CD4-positive, alpha-beta T cell treated with Interferon gamma for 1 hour (primary cell): ENCODE measurements at regions not wholly inside any gene's neighbourhood (a gene's known extent, or its start where the extent isn't known, plus 50 kb on each side); places are given as distances from the start of the nearest gene placed in this dataset.

Source experiments
- DNase-seq: peaks from one replicate; pipeline ENCODE4 v3.0.0-alpha.2; 2020

DNA sequence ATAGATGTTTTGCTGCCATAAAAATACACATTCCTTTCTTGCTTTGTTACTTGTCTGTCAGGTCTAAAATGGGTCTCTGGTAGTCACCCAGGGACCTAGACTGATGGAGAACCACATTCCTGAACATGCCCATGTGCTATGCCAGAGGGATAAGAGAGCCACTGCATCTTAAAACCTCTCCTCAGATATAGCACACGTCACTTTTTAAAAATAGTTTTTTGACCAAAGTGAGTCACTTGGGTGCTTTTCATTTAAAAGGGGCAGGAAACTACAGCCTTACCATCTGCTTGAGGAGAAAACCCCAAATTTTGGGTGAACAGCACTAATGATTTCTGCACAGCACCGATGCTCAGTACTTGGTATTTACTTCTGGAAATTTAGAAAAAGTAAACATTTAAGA, 197.8 kb downstream of the OGFRL1 start:
- DNase-seq, result no peak

DNA sequence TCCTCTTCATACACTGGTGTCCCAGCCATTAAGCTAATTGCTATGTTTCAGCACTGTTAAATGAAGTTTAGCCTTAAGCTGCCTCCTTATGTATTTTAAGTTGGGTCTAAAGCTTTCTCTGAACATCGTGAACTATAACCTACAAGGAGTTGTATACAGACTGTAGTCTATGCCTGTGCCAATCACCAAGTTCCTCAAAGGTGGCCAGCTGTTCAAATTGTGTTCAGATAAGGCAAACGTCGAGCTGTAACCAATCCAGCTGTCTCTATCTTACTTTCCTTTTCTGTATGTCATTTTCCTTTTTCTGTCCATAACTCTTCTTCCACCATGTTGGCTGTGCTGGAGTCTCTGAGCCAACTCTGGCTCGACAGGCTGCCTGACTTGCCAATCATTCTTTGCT, 199.6 kb downstream of the OGFRL1 start:
- no peak for DNase-seq

GRCh38 chr6:71489736-71490135, 201.1 kb downstream of the OGFRL1 start:
- no peak for DNase-seq

- no peak for DNase-seq
These were observed 202.3 kb downstream of the OGFRL1 start for GRCh38 chr6:71490876-71491275.

- DNase-seq, result no peak
These were observed 203.2 kb downstream of the OGFRL1 start for GRCh38 chr6:71491844-71492243.

DNA sequence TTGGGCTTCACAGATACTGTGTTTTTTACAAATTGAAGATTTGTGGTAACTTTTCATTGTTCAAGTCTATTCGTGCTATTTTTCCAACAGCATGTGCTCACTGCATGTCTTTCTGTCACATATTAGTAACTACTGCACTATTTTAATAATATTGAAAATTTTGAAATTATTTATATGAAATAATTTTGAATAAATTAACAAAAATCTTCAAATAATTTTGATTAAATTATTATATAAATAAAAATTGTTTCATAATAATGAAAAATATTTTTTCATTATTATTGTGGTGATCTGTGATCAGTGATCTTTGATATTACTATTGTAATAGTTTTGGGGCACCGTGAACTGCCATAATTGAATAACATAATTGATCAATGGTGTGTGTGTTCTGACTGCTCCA, 204.1 kb downstream of the OGFRL1 start:
- DNase-seq, result no peak

DNA sequence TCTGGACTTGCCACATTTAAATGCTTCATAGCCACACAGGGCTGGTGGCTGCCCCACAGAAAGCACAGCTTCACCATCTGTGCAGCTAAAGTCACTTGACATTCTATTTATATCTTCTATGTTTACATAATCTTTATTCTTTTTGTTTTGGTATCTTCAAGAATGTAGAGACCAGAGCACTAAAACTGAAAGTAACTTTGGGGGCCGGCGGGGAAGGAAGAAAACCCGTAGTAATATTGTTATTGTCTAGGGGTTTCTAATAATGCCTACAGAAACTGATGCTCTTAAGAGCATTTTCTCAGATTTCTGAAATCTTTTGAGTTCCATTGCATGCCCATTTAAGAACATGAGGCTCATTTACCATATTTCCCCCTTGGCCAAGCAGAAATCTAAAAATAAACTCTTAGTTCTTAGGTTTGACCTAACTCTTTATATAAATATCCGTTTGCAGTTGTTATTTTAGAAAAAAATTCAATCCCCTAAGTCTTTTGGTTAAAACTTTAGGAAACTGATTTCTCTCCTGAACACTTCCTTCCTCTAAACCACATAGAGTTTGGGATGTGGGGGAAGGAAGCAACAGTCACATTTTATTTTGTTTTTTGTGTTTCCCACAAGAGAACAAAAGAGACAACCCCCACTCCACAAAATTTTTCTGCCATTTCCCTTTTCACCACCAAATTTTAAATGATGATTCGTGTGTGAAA, 207.6 kb downstream of the OGFRL1 start:
- no peak for DNase-seq

GRCh38 chr6:71496722-71497033, 208.1 kb downstream of the OGFRL1 start:
- no peak for DNase-seq

DNA sequence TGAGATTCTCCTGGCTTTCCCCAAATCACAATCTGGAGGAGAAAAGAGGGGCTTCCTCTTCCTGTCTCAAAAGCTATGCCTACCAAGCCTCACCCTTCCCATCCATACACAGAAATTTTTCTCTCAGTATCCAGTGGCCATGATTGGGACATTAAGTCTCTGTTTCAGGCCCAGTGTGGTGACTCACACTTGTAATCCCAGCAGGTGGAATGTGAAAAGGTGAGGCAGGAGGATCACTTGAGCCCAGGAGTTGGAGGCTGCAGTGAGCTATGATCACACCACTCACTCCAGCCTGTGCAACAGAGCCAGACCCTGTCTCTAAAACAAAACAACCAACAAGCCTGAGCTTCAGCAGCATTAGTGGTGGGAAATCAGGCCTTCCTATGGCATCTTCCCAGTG, 210.0 kb downstream of the OGFRL1 start:
- no peak for DNase-seq

DNA sequence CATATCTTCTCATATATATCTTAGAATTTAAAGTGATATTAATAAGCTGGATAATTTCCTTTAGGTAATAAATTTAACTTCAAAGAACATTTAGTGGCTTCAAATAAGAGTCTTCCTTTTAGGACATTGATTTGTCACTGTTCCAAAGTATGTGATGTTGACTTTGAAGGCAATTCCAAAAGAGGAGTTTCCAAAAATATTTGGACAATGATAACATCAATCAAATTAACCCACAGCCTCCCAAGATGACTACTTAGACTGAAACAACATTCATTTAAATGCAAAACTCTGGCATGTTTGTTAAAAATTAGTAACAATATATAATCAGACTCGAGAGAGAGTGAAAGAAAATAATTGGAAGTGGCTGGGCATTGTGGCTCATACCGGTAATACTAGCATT, 211.1 kb downstream of the OGFRL1 start:
- DNase-seq, result no peak

DNA sequence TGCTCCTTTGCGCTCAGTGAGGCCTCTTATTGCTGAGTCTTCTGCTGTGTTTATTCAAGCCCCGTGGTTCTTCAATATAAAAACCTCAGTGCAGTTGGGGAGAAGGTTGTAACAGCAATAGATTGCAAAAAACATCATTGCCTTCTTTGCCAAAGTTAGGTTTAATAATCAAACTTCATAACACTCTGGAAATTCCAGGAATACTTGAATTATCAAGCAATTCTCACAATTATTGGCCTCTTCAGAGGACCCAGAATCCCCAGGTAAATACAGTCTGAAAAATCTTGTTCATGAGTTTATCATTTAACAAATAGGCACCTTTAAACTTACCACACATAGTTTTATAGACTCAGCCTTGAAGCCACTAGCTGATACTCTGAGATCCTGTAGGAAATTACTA, 213.6 kb downstream of the OGFRL1 start:
- DNase-seq, result no peak

DNA sequence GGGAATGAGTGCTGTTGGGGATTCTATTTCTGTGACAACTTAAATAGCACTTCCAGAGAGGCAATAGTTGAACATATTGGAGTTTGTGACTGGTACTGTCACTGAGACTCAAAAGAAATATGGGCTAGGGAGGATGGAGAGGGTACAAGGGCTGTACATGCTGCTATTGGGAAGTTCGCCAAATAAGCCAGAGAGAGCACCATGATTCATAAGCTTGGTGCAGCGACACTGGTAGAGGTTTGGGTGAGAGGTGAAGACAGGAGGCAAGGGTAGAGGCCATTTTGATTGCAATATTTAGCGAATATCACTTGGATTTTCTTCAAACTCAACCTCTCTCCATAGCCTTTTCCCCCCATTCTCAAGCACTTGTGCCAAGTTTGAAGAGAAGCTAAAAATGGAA, 214.3 kb downstream of the OGFRL1 start:
- DNase-seq, result no peak

GRCh38 chr6:71507183-71507582, 218.6 kb downstream of the OGFRL1 start:
- no peak for DNase-seq

GRCh38 chr6:71509191-71510005, 220.8 kb downstream of the OGFRL1 start:
- no peak for DNase-seq

GRCh38 chr6:71510057-71510713, 221.6 kb downstream of the OGFRL1 start:
- peak; percentile 2 for DNase-seq

DNA sequence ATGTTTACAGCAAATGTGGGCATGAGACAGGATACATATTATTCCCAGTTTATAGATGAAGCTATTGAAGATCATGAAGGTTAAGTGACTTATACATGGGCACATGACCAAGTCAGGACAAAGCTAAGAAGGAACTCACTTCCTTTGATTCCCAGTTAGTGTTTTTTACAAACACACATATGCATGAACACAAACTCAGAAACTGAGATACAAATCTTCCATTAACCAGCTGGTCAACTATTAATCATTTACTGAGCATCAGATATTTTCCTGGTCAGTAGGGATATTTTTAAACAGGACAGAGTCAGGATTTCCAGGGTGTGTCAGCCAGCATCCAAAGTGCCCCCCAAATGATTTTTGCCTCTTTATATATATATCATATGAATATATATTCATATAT, 222.2 kb downstream of the OGFRL1 start:
- no peak for DNase-seq

DNA sequence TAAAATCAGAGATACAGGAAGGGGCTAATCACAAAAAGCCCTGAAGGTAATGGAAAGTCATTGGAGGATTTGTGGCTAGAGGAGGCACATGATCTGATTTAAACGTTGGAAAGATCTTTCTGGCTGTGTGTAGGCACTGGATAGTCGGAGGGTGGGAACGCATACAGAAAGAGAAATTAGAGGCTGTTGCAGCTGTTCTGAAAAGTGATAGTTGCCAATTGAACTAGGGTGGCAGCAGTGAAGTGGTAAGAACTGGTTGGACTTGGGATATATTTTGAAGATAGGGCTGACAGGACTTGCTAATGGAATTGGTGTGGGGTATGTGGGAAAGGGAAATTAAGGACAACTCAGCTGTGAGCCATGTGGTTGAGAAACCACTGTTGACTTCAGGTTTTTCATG, 223.6 kb downstream of the OGFRL1 start:
- DNase-seq, result no peak

GRCh38 chr6:71513036-71513435, 224.4 kb downstream of the OGFRL1 start:
- DNase-seq, result no peak

DNA sequence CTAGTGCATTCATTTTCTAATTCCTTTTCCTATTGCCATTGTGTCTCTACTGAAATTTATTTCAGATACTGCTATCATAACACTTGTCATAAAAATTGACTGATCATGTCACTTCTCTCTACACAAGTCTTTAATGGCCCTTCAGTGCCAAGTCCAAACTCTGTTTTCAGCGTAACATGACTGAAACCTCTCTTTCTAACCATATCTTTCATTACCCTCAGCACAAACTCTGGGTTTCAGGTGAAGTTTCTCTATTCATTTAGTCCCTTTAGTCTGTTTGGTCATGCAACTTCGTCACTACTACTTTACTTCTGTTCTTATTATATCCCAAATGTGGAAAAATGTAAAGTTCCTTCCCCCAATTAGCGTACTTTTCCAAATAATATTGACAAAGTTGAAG, 234.9 kb downstream of the OGFRL1 start:
- DNase-seq, result no peak

GRCh38 chr6:71524201-71524600, 235.6 kb downstream of the OGFRL1 start:
- DNase-seq, result no peak

GRCh38 chr6:71527886-71528285, 239.3 kb downstream of the OGFRL1 start:
- no peak for DNase-seq

DNA sequence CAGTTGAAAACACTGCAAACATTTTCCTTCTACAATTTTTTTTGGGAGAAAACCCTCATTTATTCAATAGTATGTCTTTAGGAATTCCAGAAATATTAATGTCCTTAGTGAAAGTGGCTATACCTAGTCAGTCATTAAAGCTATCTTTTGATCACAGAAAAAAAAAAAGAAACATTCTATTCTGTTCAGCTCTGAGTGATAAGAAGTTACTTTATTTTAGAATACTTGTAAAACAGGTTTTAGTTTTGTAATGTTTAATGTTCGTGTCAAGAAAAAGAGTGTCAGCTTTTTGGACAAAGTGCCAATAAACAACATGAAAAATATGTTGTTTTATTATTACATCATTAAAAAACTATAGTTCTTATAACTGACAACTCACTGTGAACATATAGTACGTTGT, 240.4 kb downstream of the OGFRL1 start:
- no peak for DNase-seq

DNA sequence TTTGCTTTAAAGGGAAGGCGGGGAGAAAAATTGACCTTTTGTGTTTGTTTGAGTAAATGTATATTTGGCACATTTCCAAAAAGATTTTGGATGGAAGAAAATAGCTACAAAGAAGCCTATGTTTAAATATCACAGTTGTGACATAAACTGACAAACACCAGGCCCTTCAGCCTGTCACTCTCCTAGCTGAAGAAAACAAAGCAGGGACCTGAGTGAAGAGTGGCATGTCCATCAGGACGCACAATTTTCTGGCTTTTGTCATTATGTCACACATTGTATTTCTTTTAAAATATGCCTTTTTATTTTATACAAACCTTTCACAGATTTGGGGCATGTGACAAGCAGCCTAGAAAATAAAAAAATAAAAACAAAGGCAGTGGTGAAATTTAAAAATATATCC, 241.2 kb downstream of the OGFRL1 start:
- no peak for DNase-seq

GRCh38 chr6:71531006-71531405, 242.4 kb downstream of the OGFRL1 start:
- no peak for DNase-seq
